ENCODE measurements at regions not wholly inside any gene's neighbourhood (a gene's known extent, or its start where the extent isn't known, plus 50 kb on each side); places are given as distances from the start of the nearest gene placed in this dataset.

DNA sequence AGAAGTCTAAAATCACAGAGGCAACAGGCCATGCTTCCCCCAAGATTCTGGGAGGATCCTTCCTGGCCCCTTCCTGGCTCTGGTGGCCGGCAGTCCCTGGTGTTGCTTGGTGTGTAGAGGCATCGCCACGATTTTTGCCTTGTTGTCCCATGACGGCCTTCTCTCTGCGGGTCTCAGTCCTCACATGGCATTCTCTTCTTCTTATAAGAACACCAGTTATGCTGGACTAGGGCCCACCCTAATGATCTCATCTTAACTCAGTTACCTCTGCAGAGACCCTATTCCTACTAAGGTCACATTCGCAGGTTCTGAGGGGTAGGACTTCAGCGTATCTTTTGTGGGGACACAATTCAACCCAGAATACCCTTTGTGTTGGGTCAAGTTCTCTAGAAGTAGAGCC lies 168.0 kb downstream of the LINC00237 start:
- no peak for DNase-seq (ENCODE audit: low read depth)

DNA sequence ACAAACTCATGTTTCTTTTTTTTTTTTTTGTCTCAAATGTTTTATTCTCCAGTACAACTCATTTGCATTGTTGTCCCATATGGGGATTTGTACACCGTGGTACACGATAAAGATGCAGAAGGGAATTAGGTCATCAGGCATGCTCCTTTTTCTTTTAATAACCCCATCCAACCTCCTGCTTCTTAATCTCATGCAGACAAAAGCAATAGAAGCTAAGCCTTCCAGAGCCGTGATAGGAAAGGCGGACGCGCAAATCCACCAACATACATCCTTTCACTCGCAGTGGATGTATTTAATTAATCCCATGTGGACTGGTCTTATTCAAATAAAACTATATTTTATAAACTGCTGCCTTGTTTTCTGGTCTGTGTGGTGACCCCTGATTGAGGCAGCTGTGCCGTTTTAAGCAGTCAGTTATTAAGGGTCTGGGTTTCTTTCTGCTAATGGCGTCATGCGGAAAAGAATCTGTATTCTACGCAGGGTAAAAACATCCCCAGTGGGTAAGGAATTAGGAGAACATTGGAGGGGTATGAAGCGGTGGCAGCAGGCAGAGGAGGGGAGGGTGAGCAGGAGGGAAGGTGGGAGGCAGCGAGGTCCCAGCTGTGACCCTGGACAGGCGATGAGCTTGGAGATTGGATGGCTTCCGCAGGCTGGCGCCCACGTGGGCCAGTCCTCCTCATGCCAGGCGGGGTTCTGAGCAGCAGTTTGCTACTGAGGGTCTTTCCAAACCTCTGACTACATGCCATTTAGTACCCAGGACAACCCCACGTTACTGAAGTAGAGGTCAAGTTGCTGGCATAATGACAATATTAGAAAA lies 172.8 kb downstream of the LINC00237 start:
- DNase-seq (ENCODE audit: low read depth), result no peak

DNA sequence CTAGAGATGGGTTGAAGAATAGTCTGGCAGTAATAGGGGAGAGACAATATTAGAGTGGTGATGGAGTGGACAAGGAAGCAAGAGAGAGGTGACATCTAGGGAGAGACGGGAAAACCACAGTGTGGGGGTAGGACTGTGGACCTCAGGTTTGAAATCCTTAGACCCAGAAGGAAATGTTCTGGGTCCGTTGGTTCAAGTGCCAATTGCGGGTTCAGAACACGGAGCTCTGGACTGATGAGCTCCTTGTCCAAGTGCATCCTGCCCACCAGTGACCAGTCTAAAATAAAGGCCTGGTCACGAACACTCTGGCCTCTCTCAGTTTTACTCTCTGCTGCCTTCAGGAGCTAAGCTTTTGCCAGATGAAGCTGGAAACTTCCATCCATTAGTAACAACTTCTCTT lies 174.0 kb downstream of the LINC00237 start:
- DNase-seq (ENCODE audit: low read depth), result no peak

DNA sequence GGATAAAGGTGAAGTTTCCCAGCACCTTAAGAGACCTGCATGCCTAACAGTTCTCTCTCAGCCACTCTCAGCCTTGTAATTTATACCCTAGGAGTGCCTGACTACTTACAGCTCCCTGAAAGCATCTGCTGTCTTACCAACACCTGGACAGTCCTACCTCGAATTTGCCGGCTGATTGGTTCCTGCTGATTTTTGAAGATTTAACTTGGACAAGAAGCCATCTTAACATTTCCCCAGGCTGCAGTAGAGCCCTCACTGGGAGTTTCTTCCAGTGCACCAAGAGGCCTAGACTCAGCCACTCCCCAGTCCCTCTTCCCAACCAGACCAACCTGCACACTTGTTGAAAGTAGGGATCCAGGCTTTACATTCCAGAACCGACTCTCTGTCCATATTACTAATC lies 174.5 kb downstream of the LINC00237 start:
- DNase-seq (ENCODE audit: low read depth), result no peak

GRCh38 chr20:20931024-20931423 lies 175.1 kb downstream of the LINC00237 start:
- DNase-seq (ENCODE audit: low read depth), result no peak

DNA sequence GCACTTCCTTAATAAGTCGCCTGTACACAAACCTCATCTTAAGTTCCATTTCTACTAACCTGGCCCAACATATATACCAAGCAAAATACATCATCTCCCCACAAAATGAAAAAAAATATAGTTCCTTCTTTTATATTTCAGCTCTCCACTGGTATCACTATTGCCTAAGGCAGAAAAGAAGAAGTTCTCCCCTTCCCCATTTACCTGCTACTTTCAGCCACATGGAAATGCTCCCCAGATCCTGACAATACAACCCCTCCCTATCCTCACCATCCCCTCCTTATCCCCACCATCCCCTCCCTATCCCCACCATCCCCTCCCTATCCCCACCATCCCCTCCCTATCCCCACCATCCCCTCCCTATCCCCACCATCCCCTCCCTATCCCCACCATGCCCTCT lies 175.7 kb downstream of the LINC00237 start:
- DNase-seq (ENCODE audit: low read depth), result no peak

DNA sequence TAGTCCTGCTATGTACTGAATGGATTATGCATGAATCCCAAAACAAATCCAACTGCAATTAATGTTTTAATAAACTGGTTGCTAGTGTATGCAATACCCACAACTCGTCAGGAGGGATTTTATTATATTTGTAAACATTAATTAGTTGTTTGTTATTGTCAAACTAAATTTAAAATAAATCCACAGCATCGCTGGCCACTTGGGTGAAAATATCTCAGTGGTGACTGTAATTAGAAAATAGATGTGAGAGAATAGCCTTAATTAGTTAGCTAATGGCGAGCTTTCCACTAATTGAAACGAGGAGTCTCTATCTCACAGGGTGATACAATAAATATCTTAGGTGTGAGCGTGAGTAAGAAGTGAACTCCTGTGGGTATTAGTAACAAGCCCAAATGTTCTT lies 176.8 kb downstream of the LINC00237 start:
- no peak for DNase-seq (ENCODE audit: low read depth)

DNA sequence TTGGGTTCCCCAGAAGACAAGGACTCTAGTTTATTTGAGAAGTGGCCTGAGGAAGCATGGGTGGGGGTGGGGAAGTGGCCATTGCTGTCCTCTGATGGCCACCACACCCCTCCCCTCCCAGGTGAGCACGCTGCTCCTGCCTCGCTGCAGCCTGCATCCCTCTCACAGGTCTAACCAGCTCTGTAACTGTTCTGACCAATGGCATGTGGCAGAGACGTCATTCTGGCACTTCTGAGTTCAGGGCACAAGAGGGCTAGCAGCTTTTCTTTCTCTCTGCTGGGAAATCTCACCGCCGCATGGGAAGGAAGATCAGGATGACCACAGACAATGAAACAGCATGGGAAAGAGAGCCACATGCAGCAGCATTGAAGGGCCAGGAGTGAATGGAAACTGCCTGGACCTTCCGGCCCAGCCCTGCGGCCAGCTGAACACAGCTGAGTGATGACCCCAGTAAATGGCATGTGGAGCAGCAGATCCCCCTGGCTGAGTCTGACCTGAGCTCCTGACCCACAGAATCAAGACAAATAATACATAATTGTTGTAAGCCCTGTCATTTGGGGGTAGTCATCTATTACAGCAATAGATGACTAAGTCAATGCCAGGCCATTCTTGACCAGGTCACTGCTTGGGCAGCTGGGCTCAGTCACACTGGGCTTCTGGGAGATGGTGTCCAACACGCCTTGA lies 179.8 kb downstream of the LINC00237 start:
- no peak for DNase-seq (ENCODE audit: low read depth)

- DNase-seq (ENCODE audit: low read depth), result no peak
These were observed 185.7 kb downstream of the LINC00237 start for GRCh38 chr20:20920433-20920832.

GRCh38 chr20:20915844-20916243 lies 190.3 kb downstream of the LINC00237 start:
- no peak for DNase-seq (ENCODE audit: low read depth)

DNA sequence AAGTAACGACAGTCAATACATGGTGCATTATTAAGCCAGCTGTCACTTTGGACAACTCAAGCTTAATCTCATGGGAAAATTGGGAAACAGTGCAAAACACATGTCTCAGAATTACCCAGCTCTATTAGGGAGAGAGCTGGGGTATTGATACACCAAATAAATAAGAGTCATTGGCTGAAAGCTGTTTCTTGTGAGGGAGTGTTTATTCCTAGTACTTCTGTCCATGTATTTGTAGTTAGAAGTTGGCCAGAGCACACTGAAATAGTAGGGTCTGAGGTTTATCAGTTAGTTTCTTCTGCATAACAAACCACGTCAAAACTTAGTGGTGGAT lies 192.0 kb upstream of the RALGAPA2 start:
- no peak for DNase-seq (ENCODE audit: low read depth)

GRCh38 chr20:20903773-20904500 lies 191.5 kb upstream of the RALGAPA2 start:
- DNase-seq (ENCODE audit: low read depth), result no peak

DNA sequence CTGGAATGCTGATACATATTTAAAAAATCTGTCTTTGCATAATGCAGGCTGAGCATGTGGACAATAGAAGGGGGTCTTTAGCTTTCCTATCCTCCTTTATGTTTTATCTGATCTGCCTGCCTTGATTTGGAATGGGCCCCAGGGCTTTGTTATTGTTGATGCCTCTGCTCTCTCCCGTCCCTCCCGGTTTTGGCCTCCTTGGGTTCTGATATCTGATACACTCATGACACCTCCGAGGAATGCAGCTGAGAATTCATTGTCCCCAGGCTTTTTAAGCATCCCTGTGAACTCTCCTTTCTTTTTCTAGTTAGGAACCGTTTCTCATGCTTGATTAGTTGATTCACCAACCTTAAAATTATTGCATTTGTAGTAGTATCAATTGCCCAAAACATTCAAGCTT lies 185.5 kb upstream of the RALGAPA2 start:
- DNase-seq (ENCODE audit: low read depth), result no peak

DNA sequence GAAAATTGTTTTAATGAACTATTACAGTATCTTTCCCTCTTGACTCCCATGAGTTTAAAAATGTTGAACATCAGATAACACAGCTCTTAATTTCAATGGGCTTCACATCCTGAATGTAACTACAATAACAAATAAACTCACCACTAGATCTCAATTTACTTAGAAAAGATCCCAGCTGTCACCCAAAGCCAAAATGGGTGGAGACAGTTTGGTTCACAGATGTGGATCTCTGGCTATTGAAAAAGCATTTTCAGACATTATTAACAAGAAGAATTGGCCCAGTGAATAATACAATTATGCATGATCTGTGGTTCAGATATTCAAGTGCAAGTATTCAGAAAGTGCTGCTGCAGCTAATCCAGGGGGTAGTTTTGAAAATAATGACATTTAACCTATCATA lies 184.7 kb upstream of the RALGAPA2 start:
- no peak for DNase-seq (ENCODE audit: low read depth)

GRCh38 chr20:20896606-20897005 lies 184.2 kb upstream of the RALGAPA2 start:
- DNase-seq (ENCODE audit: low read depth), result no peak

DNA sequence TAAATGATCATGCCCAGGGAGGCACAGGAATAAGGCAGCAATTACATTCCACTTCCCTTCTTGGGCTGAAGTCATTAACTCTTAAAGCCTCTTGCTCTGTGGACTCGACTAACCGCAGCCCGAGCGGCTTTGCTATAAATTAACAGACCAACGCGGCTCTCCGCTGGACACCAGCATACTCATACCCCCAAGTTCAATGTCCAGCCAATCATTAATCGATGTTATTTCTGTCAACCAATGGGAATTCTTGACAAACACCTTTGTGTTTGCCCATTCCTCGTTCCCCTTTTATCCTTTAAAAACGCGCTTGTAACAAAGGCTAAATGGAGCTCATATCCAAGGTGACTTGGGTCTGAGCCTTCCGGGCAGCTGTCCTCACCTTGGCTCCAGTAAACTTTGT lies 183.1 kb upstream of the RALGAPA2 start:
- DNase-seq (ENCODE audit: low read depth), result no peak

DNA sequence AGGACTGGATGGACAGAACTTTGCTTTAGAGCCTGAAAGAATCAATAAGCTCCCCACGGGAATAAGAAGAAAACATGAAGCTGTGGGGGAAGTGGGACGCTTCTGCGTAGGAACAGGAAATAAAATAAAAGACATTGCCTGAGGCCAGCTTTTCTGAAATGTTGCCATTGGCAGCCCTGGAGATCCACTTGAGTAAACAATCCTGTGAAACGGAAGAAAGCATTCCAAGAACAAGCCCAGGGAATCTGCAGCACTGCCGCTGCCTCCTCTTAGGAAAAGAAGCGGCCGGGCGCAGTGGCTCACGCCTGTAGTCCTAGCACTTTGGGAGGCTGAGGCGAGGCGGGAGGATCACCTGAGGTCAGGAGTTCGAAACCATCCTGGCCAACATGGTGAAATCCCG lies 182.3 kb upstream of the RALGAPA2 start:
- DNase-seq (ENCODE audit: low read depth), result no peak

GRCh38 chr20:20894280-20894679 lies 181.8 kb upstream of the RALGAPA2 start:
- no peak for DNase-seq (ENCODE audit: low read depth)

DNA sequence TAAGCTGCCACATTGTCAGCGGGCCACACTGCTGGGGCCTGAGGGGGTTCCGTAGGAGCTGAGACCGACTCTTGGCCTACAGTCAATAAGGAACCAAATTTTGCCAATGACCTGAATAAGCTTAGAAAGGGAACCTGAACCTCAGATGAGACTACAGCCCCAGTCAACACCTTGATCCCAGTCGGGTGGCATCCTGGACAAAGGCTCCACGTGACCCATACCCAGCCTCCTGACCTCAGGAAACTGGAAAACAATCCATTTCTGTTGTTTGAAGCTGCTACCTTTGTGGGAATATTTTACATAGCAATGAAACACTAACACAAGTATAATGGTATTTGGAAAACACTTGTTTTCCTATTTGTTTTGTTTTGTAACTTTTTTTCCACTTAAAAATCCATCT lies 179.9 kb upstream of the RALGAPA2 start:
- DNase-seq (ENCODE audit: low read depth), result no peak

DNA sequence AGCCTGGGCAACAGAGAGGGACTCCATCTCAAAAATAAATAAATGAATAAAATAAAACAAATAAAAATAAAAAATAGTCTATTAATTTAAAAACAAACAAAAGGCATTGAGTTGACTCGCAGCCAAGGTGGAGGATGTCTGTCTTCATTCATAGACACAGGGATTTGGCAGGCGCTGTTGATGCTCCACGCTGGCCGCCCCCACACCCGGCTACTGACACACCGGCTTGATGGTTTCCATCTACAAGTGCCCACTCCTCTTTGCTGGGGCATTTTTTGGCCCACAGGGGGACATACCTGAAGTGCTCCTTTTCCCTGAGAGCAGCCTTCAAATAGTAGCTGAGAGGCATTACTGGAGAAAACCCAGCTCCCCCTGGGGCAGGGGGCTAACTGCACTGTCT lies 178.3 kb upstream of the RALGAPA2 start:
- DNase-seq (ENCODE audit: low read depth), result no peak

GRCh38 chr20:20888936-20889335 lies 176.5 kb upstream of the RALGAPA2 start:
- DNase-seq (ENCODE audit: low read depth), result no peak

GRCh38 chr20:20888266-20888656 lies 175.8 kb upstream of the RALGAPA2 start:
- no peak for DNase-seq (ENCODE audit: low read depth)

DNA sequence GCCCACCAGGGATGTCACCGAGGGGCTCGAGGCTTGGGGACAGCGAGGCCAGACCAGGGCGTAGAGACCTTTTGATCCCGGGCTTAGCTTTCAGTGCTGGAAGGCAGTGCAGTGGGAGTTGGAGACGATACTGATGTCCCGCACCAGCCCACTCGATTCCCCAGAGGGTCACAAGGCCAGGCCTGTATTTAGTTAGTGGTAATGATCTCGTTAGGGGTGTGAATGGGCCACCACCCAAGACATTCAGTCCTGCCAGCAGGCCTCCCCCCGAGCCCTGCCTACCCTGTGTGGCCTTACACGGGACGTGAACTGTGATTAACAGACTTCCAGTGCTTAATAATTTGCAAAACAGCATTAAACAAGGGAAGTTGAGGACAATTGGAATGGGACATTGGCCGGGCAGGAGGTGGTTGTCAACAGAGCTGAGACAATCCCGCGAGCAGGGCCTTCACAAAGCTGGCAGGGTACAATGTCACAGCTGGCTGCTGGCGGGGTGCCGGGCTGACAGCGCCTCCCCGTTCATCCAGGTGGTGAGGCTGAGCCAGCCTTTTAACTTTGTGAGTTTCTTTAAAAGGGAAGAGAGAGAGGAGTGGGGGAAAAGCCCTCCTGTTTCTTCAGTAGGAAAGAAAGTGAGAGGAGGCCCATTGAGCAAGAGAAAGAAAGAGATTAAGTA lies 175.3 kb upstream of the RALGAPA2 start:
- no peak for DNase-seq (ENCODE audit: low read depth)

Data from HS-27A (cell line).